ENCODE measurements at regions not wholly inside any gene's neighbourhood (a gene's known extent, or its start where the extent isn't known, plus 50 kb on each side); places are given as distances from the start of the nearest gene placed in this dataset.

DNA sequence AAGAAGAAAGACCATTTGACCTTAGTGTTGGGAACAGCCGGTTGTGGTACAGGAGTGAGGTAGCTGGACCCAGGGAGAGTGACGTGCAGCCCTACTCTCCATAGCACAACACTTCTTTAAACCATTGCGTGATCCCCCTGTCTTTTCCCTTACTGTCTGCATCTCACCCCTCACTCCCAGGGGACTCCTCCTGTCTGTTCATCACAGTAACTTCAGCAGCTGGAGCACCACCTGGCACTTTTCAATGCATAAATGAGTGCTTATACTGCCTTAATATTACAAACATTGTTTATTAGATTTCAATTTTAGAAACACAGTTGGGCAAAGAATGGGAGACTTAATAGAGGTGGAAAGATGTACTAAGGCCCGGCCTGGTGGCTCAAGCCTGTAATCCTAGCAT is 285.5 kb downstream of the UQCRFS1 start:
- no peak for DNase-seq

DNA sequence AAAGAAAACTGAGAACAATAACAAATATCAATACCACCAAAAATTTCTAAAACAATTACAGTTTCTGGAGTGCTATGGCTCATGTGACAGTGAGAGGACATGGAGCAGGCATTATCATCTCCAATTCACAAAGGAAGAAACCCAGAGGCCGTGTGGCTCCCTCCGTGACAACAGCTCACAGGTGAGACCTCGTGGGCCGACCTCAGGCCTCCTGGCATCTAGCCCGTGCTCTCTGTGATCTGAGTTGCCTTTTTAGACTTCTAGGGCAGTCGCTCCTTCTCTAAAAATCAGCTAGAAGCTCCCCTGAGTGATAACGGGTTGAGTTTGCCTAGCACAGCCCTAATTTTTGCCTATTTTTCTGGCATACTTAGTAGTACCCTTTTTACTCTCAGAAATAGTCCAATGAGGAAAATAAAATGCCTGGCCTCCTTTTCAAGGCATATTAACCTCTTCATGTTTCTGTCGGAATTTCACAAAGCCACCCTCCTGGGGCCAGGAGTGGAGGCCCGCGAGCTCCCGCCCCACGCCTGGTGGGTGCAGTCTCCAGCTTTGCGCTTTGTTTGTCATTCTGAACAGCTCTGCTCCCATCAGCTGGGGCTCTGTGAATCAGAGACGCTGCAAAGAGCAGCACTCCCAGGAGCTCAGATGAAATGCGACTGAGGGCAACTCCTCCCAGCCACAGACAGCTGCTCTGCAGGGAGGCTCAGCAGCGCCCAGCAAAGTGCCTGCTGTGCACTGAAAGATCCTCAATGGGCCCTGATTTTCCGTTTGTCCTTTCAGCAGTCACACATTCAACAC is 292.5 kb downstream of the UQCRFS1 start:
- no peak for DNase-seq

DNA sequence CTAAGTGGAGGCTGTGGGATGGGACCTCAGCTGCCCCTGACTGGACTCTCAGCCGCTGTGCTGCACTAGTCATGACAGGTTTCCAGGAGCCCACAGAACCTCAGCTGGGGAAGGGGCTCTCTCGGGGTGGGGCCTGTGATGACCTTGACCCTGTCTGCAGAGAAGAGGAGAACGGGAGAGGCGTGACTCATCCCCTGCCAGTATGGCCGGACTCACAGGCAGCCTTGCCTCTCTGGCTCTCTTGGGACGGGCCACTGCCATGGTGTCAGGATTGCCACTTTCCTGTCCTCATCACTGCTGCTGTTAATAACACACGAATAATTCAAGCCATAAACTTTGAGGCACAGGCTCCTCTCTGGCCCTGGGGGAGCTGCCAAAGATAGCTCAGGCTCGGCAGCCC is 295.3 kb downstream of the UQCRFS1 start:
- DNase-seq = no peak

DNA sequence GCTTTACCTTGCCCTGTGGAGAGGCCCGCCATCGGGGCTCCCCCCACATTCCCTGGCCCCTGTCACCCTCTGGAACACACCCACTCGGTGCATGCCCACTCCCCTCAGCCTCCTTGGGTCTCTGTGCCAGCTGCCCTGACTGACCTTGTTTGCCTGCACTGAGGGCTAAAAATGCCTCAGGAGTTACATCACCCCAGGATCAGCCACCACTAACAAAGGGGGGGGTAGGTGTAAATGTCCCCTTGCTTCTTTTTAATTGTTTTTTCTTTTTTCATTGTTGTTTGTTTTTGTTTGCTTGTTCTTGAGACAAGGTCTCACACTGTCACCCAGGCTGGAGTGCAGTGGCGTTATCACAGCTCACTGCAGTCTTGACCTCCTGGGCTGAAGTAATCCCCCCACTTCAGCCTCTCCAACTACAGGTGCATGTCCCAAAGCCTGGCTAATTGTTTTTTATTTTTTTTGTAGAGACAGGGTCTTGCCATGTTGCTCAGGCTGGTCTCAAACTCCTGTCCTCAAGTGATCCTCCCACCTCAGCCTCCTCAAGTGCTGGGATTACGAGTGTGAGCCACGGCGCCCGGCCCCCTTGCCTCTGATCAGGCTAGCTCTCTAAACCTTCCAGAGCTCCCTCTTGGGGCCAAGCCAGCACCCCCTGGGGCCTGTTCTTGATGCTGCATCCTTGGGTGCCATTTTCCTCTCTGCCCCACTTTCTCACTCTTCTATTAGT is 297.1 kb downstream of the UQCRFS1 start:
- no peak for DNase-seq

DNA sequence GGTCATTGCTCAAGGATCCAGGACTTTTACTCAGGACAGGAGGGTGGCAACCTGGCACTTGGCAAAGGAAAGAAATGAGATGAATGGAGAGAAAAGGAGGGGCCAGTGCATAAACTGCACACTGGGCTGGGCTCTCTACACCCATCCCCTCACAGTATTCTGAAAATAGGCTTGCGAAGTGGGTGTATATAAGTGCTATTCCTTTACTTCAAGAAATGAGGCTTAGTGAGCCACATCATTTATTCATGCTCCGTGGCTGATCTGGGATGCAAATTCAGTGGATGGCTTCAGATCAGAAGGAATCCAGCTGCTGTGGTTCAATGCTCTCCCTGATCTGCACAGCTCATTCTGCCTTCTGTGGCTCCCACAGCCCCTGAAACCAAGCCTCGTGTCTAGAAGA is 297.7 kb downstream of the UQCRFS1 start:
- DNase-seq = no peak

DNA sequence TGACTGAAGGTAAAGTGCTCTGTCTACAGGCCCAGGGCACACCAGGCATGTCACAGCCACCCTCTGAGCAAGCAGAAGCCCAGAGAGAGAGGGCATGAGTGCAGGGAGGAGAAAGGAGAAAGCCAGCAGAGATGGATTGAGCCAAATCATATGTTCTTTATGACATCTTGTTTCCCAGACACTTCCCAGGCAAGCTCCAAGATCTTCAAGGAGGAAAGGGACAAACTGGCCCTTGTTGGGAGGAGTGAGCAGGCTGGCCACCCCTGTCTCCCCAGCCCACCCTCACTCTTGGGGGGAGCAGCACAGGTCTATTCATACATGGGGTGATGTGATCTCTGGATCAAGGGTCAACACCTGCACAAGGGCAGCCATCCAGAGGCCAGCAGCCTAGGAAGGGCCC is 298.8 kb downstream of the UQCRFS1 start:
- DNase-seq = no peak

DNA sequence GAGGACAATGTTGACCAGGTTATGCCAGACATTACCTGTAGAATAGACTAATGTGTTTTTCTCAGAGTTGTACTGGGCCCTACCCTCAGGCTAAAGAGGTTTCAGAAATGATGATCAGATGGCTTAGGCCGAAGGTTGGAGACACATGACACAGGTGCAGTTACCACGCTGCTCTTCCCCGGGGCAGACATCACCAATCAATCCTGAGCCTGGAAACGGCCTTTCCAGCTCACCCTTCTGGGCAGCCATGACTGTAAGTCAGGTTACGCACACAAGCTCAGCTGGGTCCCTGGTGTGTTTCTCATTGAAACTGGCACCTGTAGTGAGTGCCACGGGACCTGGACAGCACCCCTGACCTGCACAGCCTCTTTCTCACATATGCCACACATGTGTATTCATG is 299.3 kb downstream of the UQCRFS1 start:
- DNase-seq = no peak

DNA sequence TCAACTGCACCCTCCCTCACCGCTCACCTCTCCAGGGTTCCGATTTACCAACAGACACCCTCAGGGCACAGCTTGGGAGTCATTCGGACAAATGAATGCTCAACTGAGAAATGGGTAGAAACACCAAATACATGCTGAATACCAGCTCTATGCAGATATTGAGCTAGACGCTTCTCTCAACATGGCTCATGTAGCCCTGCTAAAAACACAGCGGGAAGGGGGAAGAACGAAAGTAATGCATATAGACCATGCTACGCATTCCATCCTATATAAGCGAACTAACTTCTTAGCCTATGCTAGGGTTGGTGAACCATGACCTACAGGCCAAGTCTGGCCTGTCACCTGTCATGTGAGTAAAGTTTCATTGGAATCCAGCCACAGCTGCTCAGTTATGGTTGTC is 304.0 kb downstream of the UQCRFS1 start:
- DNase-seq = no peak

DNA sequence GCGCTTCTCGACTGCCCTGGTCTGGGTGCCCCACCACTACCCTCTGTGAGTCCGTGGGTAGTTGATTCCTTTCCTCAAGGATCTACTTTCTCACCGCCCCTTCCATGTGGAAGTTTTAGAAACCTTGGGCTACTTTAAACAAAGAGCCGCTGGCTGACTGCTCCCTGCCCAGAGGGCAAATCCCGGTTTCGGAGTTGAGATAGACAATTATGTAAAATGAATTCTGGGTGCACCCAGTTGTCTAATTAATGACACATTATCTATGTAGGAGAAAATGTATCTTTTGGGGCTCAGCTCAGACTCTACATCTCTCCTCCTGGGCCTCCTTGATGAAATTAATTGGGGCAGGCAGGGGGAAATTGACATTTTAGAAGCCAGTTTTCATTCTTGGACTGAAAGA is 305.4 kb downstream of the UQCRFS1 start:
- no peak for DNase-seq

DNA sequence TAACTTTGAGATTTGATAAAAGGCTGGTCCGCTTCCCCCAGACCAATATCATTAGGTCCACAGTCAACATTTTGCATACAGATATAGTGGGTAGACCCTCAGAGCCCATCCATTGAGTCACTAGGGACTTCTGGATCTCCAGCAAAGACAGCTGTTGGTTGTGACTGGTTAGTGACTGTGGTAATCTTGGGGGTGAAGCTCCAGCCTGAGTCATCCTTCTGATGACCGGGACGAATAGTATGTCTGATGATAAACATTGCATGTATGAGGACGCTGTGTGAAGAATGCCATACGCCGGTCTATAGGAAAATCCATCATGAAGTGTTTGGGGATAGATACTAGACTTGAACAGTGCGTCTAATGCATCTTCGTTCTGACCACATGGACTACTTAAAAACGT is 307.0 kb downstream of the UQCRFS1 start:
- DNase-seq = no peak

DNA sequence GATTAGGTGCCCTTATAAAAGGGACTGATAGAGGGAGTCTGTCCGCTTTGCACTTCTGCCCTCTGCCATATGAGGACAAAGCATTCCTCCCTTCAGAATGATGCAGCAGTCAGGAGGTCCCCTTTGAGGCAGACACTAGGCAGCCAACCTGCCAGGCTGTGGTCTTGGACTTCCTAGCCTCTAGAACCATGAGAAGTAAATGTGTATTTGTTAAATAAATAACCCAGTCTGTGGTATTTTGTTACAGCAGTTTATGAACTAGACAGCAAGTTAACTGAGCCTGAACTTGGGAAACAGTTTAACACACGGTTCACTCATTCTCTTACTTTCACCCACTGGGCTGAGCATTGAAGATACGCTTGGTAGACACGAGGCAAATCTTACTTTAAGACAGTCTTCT is 313.2 kb downstream of the UQCRFS1 start:
- no peak for DNase-seq

DNA sequence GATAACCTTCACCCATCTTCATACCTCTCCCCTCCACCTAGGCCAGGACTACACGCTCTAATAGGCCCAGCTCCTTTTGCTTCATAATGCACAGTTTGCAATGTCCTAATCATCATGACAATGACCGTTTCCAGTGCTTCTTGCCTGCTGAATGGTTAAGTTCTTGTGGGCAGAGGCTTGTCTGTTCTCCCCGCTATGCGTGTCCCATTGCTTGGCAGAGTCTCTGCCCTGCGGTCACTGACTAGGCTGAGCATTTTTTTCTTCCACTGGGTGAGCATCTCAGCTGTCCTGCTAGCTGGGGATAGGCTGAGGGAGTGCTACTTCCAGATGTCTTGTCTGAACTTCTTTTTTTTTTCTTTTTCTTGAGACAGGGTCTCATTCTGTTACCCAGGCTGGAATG is 314.7 kb downstream of the UQCRFS1 start:
- no peak for DNase-seq

DNA sequence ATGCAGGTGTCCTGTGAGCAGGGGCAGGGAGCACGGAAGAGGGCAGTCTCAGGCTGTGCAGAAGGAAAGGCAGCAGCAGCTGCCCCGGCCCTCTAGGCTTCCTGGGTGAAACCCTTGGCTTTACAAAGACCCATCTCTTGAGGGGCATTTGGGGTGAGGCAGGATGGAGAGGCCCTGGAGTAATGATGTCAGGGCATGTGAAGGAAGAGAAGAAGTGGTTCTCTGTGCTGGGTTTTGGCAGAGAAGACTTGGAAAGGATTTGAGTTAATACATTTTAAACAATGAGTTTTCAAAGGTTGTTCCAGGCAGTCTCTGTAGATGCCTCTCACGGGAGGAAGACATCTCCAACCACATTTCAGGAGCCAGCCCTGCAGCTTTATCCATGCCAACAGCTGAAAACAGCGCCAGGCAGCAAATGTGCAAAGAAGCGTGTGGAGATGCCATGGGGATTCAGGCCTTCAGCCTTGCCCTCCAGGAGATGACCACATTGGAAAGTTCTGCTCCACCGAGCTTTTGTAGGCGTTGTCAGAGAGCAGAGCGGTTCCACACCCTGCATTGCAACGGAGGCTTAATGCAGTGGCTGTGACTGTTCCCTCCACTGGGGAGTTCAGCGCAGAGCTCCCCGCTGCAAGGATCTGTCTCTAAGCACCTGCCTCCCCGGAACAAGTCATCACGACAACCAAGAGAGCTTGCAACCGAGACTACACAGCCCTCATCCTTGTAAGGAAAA is 322.8 kb downstream of the UQCRFS1 start:
- no peak for DNase-seq

DNA sequence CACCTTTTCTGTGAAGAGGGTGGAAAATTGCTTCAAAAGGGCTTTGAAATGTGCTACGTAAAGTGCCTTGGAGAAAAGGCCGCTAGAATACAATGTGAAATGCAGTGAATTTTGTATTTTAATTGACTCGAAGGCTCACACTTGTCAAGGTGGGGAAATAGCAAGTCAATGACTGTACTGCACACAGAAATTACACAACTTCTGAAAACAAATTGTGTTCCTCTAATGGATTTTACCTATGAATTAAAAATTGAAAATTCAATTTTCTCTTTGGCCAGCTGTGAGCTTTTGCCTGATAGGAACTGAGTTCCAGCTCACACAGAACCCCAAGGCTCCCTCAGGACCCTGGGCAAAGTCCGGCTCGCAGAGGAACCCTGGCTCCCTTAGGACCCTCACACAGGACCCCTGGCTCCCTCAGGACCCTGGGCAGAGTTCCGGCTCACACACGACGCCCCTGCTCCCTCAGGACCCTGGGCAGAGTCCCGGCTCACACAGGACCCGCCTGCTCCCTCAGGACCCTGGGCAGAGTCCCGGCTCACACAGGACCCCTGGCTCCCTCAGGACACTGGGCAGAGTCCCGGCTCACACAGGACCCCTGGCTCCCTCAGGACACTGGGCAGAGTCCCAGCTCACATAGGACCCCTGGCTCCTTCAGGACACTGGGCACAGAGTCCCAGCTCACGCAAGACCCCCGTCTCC is 324.9 kb downstream of the UQCRFS1 start:
- no peak for DNase-seq

DNA sequence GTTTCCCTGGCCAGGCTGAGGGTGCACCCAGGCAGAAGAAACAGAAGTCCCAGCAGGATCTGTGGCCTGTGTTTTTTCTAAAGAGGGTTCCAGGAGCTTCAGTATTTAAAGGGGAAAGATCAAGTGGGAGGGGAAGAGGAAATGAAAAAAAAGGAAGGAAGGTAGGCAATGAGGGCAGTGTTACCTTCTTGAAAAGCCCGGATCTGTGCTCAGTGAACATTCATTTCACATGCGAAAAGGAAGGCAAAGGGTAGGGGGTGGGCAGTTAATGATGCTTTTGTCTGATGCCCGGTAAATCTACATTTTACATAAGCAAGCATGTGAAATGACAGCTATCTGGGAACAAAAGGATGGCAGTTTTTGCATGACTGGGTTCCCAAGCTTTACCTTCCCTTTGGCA is 326.2 kb downstream of the UQCRFS1 start:
- DNase-seq = no peak

DNA sequence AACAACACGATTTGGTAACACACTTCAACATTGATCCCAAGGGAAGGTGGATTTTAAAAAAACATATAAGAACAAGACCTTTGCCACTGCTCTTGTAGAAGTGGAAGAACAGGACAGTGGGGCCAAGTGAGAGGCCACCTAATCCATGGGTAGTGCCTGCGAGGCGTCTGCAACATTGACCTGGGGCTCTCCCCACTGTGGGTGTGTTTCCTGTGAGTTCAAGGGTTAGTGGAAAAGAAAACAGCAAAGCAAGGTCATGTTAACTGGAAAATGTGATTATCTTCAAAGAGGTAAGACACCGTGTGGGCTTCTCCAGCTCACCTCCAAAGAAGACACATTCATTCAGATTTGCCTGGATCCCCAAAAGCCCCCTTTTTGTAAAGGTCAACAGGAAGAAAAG is 327.0 kb downstream of the UQCRFS1 start:
- no peak for DNase-seq

DNA sequence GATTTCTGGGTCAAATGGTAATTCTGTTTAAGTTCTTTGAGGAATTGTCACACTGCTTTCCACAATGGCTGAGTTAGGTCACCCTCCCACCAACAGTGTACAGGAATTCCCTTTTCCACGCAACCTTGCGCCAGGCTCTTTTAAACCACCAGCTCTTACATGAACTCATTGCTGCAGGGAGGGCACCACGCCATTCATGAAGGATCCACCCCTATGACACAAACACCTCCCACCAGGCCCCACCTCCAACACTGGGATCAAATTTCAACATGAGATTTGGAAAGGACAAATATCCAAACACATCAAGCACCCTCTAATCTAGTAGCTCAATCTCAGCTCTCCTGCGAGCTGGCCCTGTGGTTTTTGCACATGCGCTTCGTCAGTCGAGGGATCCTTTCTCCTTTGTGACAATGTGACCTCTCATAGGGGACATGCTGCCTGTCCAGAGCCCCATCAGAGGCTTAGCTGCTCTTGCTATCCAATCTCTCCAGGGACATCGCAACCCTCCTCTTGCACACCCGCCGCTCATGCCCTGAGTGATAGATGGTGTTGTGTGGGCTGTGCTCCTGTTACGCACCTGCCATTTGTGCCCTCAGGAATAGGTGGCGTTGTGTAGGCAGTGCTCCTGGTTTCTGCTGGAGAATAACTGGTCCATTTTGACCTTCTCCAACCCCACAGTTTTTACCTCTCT is 328.0 kb downstream of the UQCRFS1 start:
- no peak for DNase-seq

DNA sequence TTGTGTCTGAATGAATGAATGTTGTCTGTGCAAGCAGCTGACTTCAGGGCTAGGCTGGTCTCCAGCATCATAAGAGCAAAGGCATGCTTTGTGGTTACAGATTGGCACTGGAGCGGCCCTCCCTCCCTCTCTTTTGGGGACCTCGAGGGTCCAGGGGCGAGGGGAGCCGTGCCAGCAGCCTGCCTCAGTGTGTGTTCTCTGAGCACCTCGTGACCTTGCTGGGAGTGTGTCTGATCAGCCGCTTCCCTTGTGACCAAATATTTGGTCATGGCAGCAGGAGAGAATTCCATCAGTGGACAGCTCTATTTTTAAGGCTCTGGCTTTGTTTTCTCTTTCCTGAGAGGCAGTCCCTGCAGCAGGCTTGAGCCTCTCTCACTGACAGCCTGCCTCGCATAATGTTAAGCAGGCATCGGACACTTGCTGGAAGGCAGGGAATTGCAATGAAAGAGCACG is 329.7 kb downstream of the UQCRFS1 start:
- no peak for DNase-seq

DNA sequence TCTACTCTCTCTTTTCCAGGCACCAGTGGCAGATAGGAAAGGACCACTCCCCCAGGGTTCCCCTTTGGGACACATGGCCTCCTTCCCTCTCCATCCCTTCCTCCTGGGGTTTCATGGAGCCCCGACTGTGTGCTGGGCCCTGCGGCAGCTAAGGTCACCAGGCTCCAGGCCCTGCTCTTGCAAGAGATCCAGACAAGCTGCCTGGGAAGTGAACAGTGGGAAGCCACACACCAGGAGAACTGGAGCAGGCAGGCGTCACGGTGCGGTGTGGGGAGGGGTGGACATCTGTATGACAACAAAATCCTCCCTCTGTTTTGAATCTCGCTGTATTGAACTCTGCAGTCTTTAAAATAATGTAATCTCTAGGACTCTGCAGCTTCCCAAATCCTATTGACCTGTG is 330.1 kb downstream of the UQCRFS1 start:
- DNase-seq = no peak

DNA sequence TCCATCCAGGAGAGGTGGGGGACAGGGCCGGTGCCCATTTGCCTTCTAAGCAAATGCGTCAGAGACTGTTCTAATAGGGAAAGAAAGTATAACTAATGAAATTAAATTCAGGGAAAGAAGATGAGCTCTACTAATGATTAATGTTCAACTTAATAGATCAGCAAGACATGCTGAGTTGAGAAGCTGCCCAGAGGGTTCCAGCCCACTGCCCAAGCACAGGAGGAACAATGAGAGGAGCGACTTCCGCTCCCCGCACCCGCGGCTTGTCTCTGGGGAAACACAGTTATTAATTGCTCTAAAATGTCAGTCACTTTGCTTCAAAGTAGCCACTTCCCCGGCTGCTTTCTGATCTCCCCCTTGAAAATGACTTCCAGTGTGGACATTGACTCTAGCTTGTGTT is 331.3 kb downstream of the UQCRFS1 start:
- DNase-seq = no peak

DNA sequence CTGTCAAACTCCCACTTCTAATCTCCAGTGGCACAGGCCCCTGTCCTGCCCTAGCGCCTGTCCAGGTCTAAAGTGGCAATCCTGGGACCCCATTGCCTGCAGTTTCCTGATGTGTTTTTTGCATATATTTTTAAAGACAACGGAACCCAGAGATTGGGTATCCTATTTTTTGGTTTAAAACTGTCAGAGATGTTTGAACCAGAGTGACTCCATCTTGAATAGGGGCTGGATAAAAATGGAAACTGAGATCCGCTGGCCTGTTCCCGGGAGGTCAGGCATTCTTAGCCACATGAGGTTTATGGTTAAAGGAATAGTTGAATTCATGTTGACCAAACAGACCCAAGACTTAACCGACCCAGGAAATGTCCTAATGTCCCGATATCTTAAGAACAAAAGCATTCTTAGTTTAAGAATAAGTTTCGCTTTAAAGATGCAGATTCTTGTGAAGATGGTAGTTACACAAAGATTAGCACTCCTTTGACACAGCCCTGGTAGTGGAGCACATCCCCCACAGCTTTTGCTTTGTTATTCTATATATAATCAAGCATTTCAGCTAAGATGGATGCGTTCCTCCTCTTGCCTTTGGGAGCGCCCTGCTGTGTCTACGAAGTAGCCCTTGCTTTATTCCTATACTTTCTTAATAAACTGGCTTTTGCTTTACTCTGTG is 332.1 kb downstream of the UQCRFS1 start:
- DNase-seq = no peak
